ENCODE measurements at regions not wholly inside any gene's neighbourhood (a gene's known extent, or its start where the extent isn't known, plus 50 kb on each side); places are given as distances from the start of the nearest gene placed in this dataset.

- TF ChIP-seq CTCF (IDR thresholded peaks at IDR 0.05) = no peak
- no peak for TF ChIP-seq POLR2A (IDR thresholded peaks at IDR 0.05)
Measured at GRCh38 chr14:36001936-36002335, 174.6 kb downstream of the PTCSC3 start.

Data from adrenal gland (tissue), 5 donors.